Body of pancreas (tissue), 4 donors: ENCODE measurements at regions not wholly inside any gene's neighbourhood (a gene's known extent, or its start where the extent isn't known, plus 50 kb on each side); places are given as distances from the start of the nearest gene placed in this dataset.

Experiments used
- CTCF ChIP-seq, 7 experiments: fragments of 450-650 bp in 4 of 7; fragments of 200-600 bp in 3 of 7; sonication (generic) in 3 of 7; IDR thresholded peaks; one replicate each; pipeline ENCODE4 v1.5.1; 2016 to 2019; ENCODE audit warnings: antibody characterized with exemption in 7 of 7
- POLR2A ChIP-seq, 3 donors: fragments of 450-650 bp; IDR thresholded peaks; one replicate each; pipeline ENCODE4 v1.6.1; 2016; ENCODE audit warnings: antibody characterized with exemption in 3 of 3, mild to moderate bottlenecking in 2 of 3

GRCh38 chr15:96581371-96581770 is 250.9 kb downstream of the NR2F2 start:
- TF ChIP-seq CTCF (IDR thresholded peaks at IDR 0.05) (no peak), POLR2A (IDR thresholded peaks at IDR 0.05) (no peak)
